ENCODE measurements at regions not wholly inside any gene's neighbourhood (a gene's known extent, or its start where the extent isn't known, plus 50 kb on each side); places are given as distances from the start of the nearest gene placed in this dataset.

DNA sequence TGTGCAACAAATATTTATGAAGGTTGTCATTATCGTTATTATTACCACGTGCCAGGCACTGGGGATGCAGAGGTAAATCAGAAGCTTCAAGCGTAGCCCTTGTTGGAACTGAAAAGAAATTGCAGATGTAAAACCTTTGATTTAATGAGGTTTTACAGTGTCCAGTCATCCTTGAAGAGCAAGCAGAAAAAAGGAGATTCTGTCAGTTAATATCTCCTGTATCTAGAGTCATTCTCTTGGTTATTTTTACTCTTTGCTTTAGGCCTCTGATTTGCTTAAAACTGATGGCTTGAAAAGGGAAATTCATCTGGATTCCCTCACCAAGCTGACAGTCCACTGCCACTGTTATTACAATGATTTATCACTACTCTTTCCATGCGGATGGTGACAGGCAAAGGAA, 179.3 kb downstream of the GALC start:
- Histone ChIP-seq H3K79me1 (ENCODE audit: low read depth in 1 of 2, low read length in 2 of 2) (no peaks in the 10 kb centered on the region), H2BK5ac (ENCODE audit: low read depth, low read length, poor library complexity, severe bottlenecking) (no peak overlapping the region), H3K4me2 (ENCODE audit: low read depth, low read length) (no peak overlapping the region), H2BK20ac (ENCODE audit: low read depth, low read length) (no peak overlapping the region), H2AK5ac (ENCODE audit: low read depth, low read length) (no peak overlapping the region), H2BK120ac (ENCODE audit: low read depth, low read length) (no peak overlapping the region), H3K27ac (ENCODE audit: insufficient read depth, low read length) (no peak overlapping the region), H4K8ac (ENCODE audit: low read depth in 2 of 2, low read length in 2 of 2) (no peak overlapping the region), H3K18ac (ENCODE audit: low read depth, low read length) (no peak overlapping the region), H2BK15ac (ENCODE audit: low read depth, low read length) (no peak overlapping the region), H3K9ac (ENCODE audit: low read depth, low read length) (no peak overlapping the region), H4K5ac (ENCODE audit: low read depth, low read length) (no peak overlapping the region), H2AK9ac (replicated peaks; ENCODE audit: low read depth, low read length, poor library complexity) (no peak overlapping the region), H3K4ac (ENCODE audit: low read depth, low read length) (no peak overlapping the region), H3K36me3 (ENCODE audit: control insufficient read depth, insufficient read depth, low read length) (no peaks in the 10 kb centered on the region), H3K23ac (ENCODE audit: low read depth, low read length) (no peak overlapping the region), H4K91ac (ENCODE audit: insufficient read depth, low read depth, low read length) (no peak overlapping the region), H3K4me3 (ENCODE audit: insufficient read depth, low read depth, low read length) (no peak overlapping the region), H3K56ac (ENCODE audit: extremely low read depth, insufficient read depth, low read length) (no peak overlapping the region), H3K4me1 (ENCODE audit: control insufficient read depth, insufficient read depth, low read length) (no peaks in the 10 kb centered on the region), H3K14ac (replicated peaks; ENCODE audit: low read depth, low read length) (no peak overlapping the region), H4K20me1 (ENCODE audit: insufficient read depth, low read length) (no peaks in the 10 kb centered on the region), H2AFZ (replicated peaks; ENCODE audit: low read length, poor library complexity) (no peak overlapping the region), H3K27me3 (ENCODE audit: control insufficient read depth, insufficient read depth, low read length) (no peaks in the 10 kb centered on the region), H3K9me1 (ENCODE audit: insufficient read depth, low read length) (no peaks in the 10 kb centered on the region), H3K9me3 (ENCODE audit: control insufficient read depth, insufficient read depth, low read length) (peaks cover 19% of the 10 kb centered on the region; the same call in 1 of the 2 replicates)
- in situ Hi-C loops (cut with MboI; ENCODE audit: low sequenced_read_pairs) (no loop called here), dilution Hi-C loops (cut with HindIII; ENCODE audit: low sequenced_read_pairs, unreplicated experiment) (no loop called here), intact Hi-C loops (cut with micrococcal nuclease) (no loop called here)
- ATAC-seq (ENCODE audit: low read depth) (no peak), DNase-seq (no peak)
- ChIA-PET POLR2A (ENCODE audit: unreplicated experiment) (no interaction called here), CTCF (no interaction called here)
- TF ChIP-seq RCOR1 (IDR thresholded peaks at IDR 0.05; ENCODE audit: insufficient replicate concordance, low read length) (no peak), CHD1 (IDR thresholded peaks at IDR 0.05; ENCODE audit: low read depth, low read length) (no peak), MAZ (IDR thresholded peaks at IDR 0.05; ENCODE audit: borderline replicate concordance, low read depth, low read length) (no peak)
- TF ChIP-seq, protein P1, sequence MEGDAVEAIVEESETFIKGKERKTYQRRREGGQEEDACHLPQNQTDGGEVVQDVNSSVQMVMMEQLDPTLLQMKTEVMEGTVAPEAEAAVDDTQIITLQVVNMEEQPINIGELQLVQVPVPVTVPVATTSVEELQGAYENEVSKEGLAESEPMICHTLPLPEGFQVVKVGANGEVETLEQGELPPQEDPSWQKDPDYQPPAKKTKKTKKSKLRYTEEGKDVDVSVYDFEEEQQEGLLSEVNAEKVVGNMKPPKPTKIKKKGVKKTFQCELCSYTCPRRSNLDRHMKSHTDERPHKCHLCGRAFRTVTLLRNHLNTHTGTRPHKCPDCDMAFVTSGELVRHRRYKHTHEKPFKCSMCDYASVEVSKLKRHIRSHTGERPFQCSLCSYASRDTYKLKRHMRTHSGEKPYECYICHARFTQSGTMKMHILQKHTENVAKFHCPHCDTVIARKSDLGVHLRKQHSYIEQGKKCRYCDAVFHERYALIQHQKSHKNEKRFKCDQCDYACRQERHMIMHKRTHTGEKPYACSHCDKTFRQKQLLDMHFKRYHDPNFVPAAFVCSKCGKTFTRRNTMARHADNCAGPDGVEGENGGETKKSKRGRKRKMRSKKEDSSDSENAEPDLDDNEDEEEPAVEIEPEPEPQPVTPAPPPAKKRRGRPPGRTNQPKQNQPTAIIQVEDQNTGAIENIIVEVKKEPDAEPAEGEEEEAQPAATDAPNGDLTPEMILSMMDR (conservative IDR thresholded peaks at IDR 0.05; ENCODE audit: low read depth, low read length), result no peak
- 31% methylated on average over 2 of the region's 4 CpGs; no CpG with 5 or more reads in 1 of the 2 experiments for WGBS, 2 experiments (ENCODE audit: extremely low coverage in 2 of 2, insufficient read length in 1 of 2)
- BruUV-seq (replicated peaks), result no TSS peak

Data from IMR-90 (cell line).